ENCODE measurements at regions not wholly inside any gene's neighbourhood (a gene's known extent, or its start where the extent isn't known, plus 50 kb on each side); places are given as distances from the start of the nearest gene placed in this dataset.

DNA sequence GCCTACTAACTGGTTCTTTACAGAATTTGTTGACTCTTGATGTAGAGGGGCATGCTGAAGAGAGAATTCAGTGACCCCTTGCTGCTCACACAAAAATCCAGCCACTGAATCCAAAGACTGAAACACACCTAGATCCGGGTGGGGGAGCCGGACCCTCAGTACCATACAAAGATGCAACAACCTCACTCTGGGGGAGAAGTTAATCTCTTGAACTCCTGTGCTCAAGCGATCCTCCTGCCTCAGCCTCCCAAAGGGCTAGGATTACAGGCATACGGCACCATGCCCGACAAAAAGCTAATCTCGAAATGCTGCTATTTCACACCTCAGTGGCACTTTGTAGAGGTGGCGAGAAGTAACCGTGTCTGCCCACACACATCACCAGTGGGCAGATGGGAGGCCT is 88.8 kb upstream of the HELT start:
- Histone ChIP-seq H3K27me3 (no peaks in the 10 kb centered on the region), H3K36me3 (no peaks in the 10 kb centered on the region), H3K4me1 (no peaks in the 10 kb centered on the region), H3K9me3 (no peaks in the 10 kb centered on the region), H3K4me3 (no peak overlapping the region), H3K27ac (no peak overlapping the region)
- DNase-seq = no peak
- TF ChIP-seq CTCF (IDR thresholded peaks at IDR 0.05) = no peak
- no peak for TF ChIP-seq POLR2A (IDR thresholded peaks at IDR 0.05)

DNA sequence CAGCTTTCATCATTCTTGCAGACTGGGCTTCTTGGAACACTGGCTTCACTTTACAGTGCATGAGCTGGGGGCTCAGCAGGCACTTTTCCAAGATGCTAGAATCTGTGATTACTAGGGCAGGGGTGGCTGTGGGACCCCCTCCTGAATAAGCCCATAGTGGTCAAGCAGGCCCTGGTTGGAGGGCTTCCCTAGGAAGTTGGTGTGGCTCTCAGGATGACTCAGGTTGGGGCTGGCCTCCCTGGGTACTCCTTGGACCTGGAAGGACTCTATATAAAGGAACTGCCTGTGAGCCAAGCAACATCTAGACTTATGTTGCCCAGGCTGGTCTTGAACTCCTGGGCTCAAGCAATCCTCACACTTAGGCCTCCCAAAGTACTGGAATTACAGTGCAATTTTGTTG is 88.3 kb upstream of the HELT start:
- Histone ChIP-seq H3K36me3 (no peaks in the 10 kb centered on the region), H3K27ac (no peak overlapping the region), H3K4me3 (no peak overlapping the region), H3K9me3 (no peaks in the 10 kb centered on the region), H3K4me1 (no peaks in the 10 kb centered on the region), H3K27me3 (no peaks in the 10 kb centered on the region)
- no peak for DNase-seq
- TF ChIP-seq POLR2A (IDR thresholded peaks at IDR 0.05) (no peak), CTCF (IDR thresholded peaks at IDR 0.05) (no peak)

DNA sequence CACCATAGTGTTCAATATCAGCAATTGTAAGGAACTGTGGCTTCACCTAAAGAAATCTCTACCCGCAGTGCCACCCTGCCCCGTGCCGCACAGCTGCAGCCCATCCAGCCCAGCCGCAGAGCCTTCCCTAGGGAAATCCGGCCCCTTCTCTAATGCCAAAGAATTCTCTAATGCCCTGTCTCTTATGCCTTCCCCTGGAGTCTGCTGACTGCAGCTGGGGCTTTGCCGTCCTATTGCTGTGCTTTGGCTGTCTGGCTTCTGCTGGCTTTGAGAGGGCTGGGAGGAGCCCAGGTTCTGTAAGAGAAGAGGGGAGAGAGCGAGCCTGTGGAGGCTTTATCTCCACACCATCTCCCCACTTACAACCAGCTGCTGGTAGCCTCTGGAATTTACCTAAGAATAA is 85.9 kb upstream of the HELT start:
- Histone ChIP-seq H3K4me1 (no peaks in the 10 kb centered on the region), H3K36me3 (no peaks in the 10 kb centered on the region), H3K27ac (no peak overlapping the region), H3K9me3 (no peaks in the 10 kb centered on the region), H3K27me3 (no peaks in the 10 kb centered on the region), H3K4me3 (no peak overlapping the region)
- no peak for DNase-seq
- TF ChIP-seq POLR2A (IDR thresholded peaks at IDR 0.05) = no peak
- no peak for TF ChIP-seq CTCF (IDR thresholded peaks at IDR 0.05)

DNA sequence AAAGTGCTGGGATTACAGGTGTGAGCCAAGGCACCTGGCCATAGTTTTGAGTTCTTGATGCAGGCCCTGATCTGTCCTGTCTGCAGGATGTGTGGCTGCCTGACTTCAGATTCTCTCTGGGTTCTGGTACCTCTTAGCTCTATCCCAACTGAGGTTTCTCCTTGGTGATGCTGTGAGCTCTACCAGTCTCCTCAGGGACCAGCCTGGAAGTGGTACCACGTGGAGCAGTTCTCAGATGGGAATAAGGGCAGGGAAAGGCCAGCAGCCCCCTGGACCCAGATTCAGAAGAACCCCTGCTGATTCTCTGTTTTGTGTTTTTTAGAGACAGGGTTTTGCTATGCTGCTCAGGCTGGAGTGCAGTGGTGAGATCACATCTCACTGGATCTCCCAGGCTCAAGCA is 85.0 kb upstream of the HELT start:
- no peak for DNase-seq
- H3K27ac ChIP-seq = no peak overlapping the region
- no peaks in the 10 kb centered on the region for H3K9me3 ChIP-seq
- H3K4me3 ChIP-seq = no peak overlapping the region
- no peak for TF ChIP-seq POLR2A (IDR thresholded peaks at IDR 0.05)
- no peak for TF ChIP-seq CTCF (IDR thresholded peaks at IDR 0.05)
- H3K27me3 ChIP-seq = no peaks in the 10 kb centered on the region
- H3K4me1 ChIP-seq = no peaks in the 10 kb centered on the region
- H3K36me3 ChIP-seq = no peaks in the 10 kb centered on the region

DNA sequence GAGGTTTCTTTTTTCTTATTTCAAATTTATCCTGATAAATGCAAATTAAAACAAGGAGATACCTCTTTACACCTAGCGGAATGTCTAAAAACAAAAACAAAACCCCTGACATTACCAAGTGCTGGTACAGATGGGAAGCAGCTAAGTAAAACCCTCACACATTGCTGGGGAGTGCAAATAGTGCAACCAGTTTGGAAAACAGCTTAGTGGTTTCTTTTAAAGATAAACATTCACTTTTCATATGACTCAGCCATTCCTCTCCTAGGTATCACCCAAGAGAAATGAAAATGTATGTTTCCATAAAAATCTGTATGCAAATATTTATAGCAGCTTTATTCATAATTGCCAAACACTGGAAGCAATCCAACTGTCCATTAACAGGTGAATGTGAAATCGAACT is 84.1 kb upstream of the HELT start:
- H3K36me3 ChIP-seq = no peaks in the 10 kb centered on the region
- DNase-seq = no peak
- H3K4me3 ChIP-seq = no peak overlapping the region
- H3K4me1 ChIP-seq = no peaks in the 10 kb centered on the region
- H3K27me3 ChIP-seq = no peaks in the 10 kb centered on the region
- H3K27ac ChIP-seq = no peak overlapping the region
- H3K9me3 ChIP-seq = no peaks in the 10 kb centered on the region
- no peak for TF ChIP-seq POLR2A (IDR thresholded peaks at IDR 0.05)
- TF ChIP-seq CTCF (IDR thresholded peaks at IDR 0.05) = no peak

DNA sequence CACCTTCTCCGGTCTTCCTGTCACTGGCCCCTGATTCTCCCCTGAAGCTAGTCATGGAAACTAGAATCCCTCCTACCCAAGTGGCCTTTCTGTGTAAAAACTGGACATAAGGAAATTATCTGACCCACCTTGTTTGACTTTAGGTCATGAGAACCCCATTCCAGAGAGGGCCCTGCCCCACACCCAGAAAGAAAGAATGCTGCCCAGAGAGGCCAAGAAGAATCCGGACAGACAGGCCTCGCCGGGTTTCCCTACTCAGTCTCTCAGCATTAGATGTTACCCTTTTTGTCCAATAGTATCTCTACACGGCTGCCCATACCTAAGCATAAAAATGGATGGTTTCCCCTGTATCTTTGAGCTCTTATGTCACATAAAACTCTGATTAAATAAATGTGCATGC is 83.3 kb upstream of the HELT start:
- no peaks in the 10 kb centered on the region for H3K9me3 ChIP-seq
- no peak overlapping the region for H3K4me3 ChIP-seq
- TF ChIP-seq CTCF (IDR thresholded peaks at IDR 0.05) = no peak
- H3K27ac ChIP-seq = no peak overlapping the region
- DNase-seq = no peak
- no peaks in the 10 kb centered on the region for H3K27me3 ChIP-seq
- H3K4me1 ChIP-seq = no peaks in the 10 kb centered on the region
- no peaks in the 10 kb centered on the region for H3K36me3 ChIP-seq
